Activated CD8-positive, alpha-beta memory T cell treated with anti-CD3 and anti-CD28 coated beads, Interleukin-2, amount 50 U/mL, for 48 hours (primary cell): ENCODE measurements at regions not wholly inside any gene's neighbourhood (a gene's known extent, or its start where the extent isn't known, plus 50 kb on each side); places are given as distances from the start of the nearest gene placed in this dataset.

Experiments
- DNase-seq: peaks from one replicate; pipeline ENCODE4 v3.0.0-alpha.2; 2020

DNA sequence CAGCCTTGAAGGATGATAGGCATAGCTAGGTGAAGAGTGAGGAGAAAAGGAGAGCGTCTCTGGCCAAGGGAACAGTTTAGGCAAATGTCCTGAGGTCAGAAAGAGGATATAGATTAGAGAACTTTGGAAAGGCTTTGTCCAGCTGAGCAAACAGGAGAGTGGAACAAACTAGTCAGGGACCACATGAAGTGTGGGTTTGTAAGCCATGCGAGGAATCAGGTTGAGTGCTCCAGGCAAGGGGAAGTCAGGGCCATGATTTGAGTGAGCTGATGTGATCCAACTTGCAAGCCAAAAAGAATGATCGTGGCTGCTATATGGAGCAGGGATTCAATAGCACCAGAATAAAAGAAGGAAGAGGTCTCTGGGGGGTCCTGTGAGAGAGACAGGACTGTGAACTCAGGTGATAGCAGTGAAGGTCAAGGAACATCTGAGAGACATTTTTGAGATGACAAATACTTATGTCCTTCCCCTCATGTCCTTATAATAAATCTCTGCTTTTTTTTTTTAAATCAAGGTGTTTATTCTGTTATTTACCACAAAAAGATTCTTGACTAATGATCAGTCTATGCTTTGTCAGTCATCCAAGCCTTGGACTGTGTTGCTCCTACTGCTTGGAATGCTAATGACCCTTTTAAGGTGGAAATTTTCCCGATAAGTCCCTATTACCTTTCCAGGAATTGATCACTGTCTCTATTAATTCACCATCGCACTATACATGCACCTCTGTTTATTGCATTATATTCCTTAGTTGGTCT, 472.6 kb downstream of the TXNL1 start:
- no peak for DNase-seq

DNA sequence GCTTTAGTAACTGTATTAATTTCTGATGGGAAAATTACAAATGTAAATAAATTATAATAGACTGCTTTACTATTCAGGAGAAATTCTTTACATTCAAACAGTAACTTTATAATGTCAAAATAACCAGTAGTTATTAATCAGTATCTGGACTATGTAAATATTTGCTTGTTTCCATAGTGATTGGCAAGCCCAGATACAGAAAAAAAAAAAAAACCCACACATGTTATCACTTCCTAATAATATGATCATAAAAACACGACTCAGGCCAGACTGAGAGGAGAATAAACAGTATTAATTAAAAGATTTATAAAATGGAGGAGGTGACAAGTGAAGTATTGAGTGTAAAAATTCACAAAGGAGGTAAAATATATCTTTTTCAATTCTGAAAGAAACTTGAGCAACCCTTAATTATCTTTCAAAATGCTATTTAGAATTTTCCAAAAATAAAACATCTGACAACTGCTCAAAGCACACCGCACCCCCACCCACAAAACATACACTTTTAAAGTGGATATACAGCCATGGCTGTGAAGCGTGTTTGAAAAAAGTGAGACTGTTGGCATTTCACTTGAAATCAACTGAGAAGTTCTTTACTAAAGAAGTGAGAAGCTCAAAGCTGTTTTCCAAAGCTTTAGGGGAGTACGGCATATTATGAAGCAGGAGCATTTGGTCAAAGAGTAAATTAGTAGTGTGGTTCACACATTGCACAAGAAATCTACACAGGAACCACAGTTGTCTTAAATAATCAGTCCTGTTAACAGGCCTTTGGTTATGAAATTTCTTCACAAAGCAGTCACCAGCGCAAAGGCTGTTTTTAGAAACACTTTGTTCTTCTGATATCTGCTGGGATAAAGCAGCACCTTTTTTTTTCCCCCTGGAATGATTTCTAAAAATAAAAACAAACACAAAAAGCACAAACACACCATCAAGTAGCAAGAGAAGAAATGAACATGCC, 475.8 kb downstream of the TXNL1 start:
- no peak for DNase-seq

DNA sequence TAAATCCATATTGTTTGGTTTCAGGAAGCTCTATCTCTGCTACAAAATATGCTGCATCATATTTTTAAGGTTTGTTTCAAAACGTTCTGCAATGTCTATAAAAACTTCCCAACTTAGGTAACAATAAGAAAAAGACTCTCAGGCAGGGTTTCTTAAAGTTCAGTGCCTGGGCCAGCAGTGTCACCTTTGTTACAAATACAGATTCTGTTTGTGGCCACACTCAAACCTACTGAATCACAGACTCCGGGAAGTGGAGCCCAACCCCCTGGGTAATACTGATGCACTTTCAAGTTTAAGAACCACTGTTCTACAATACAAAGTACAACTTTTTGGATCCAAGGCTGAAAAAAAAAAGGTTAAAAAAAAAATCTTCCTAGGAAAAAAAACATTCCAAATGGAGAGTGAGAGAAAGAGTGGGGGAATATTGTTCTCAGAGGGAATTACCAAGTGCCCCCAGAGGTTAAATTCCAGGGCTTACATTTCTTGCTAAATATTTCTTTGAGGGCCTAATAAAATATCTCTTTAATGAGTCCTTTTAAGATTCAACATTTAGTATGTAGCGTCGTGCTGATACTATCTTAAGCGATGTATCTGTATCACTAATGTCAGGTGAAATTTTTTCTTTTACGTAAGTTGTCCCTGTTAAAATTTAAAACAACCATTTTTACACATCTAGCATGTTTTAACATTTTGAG, 476.7 kb downstream of the TXNL1 start:
- DNase-seq, result no peak

DNA sequence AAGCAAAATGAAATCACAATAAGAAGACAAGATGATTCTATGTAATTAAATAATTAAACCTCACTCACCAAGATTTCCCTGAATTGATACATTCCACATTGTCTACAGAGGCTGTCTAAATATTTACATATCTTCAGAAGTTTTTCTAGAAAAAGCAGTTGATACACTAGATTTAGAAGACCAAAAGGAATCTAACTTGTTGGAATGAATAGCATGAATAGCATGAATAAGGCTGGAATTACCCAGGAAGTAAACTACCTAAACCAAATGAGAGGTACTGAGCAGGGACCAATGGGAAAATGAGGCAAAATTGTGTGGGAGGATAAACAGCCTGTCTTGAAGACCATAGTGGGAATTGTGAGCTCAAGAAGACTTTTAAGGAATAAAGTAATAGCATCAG, 479.7 kb downstream of the TXNL1 start:
- no peak for DNase-seq

DNA sequence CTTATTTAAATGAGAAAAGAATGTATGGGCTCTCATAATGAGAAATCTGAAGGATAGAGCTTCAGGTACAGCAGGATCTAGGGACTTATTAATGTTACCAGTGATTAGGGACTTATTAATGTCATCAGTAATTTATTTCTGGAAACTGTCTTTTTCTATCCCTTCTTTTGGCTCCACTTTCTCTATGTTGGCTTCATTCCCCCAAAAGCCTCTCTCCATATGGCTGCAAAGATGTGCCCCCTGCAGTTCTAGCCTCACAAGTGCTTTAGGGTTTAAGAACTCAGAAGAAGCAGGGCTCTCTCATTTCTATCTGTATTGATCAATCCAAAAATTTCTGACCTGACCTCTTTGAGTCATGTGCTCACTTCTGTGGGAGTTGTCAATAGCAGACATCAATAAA, 480.9 kb downstream of the TXNL1 start:
- DNase-seq, result no peak

DNA sequence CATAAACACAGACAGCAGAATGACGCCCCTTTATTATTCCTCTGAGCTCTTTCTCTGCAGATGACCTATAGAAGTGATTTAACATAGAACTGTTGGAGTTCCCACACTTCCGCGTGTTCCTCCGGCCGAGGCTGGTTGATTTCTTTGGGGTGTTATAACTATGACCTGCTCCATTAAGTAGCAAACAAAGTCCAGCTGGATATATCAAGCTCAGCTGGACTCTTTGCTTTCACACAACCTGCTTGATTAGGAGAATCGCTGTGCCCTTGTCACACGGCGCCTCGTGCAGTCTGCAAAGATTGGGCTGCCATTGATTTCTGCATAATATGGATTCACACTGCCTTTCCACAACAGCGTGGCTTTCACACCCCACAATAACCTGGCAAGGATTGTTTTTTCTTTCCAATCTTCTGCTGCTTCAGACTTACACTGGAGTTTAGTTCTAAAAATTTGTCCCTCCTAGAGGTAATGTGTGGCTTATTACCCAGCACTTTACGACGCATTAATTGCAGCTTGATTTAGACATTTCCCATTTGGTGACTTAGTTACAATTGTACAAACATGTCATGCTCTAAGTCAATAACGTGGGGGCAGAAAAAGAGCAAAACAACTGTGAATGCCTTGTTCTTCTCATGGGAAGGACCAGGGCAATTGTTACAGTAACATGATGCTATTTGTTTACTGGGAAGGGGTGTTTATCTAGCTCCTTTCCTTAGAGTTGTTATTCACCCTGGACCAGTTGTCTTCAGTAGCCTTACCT, 485.7 kb downstream of the TXNL1 start:
- DNase-seq, result no peak

DNA sequence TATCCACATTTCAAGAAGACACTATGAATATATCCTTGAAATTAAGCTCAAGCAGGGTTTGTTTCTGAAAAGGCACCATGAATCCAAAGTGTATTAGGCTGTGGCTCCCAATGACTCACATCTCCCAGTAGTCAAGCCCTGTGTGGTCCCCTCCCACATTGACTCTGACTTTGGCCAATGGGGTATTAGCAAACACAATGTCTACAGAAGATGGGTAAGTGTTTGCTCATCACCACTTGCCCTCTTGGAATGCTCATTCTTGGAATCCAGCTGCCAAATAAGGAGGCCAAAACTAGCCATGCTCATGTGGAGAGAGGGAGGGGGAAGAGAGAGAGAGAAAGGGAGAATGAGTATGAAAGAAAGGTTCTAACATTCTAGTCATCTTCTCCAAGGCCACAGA, 490.0 kb downstream of the TXNL1 start:
- DNase-seq, result no peak

DNA sequence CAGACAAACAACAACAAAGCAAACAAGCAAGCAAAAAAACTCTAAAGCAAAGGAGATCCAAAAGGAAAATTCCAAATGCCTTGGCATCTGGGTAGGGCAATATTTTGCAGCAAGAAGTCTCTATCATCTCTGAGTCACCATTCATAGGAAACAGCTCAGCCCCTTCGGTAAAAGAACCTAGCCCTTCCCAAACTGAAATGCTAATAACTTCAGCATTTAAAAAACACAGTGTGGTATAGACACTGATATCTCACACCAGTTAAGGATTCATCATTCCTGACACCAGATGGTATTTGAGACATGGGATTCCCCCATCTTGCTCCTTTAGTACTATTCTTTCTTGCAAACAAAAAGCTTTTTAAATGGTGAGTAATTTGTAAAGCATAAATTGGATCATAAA, 491.8 kb downstream of the TXNL1 start:
- DNase-seq, result no peak

DNA sequence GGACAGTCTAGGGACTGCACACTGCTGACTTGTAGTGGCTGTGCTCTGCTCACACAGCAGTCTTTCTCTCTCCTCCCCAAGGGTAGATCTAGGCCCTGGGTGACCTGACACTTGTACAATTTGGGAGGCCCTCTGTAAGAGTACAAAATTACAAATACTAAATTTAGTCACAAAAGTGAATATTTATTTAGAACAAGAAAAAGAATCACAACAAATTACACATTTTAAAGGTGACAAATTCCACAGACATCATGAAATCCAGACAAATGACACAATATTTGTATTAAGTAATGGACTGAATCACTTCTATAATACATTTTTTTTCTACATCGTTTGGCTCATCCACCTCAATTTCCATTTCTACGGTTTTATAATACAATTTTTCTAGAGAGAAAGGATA, 496.4 kb downstream of the TXNL1 start:
- DNase-seq, result no peak

DNA sequence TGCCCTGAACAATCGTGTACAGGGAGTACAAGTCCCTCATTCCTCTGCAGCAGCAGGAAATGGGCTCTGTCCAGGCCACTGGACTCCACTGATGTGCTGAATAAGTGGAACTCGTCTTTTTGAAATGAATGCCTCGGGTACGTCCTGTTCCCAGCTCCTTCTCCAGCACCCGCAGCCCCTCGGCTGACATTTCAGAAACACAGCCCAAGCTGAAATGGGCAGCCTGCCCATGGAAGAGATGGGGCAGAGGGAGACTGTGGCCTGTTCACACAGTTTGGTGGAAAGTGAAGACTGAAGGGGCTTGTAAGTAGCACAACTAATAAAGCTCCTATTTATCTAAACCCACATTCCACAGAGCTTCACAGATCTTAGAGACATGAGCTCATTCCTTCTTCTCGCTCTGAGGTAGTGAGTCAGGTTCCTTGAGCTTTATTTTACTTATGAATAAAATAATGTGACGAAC, 498.6 kb downstream of the TXNL1 start:
- no peak for DNase-seq

DNA sequence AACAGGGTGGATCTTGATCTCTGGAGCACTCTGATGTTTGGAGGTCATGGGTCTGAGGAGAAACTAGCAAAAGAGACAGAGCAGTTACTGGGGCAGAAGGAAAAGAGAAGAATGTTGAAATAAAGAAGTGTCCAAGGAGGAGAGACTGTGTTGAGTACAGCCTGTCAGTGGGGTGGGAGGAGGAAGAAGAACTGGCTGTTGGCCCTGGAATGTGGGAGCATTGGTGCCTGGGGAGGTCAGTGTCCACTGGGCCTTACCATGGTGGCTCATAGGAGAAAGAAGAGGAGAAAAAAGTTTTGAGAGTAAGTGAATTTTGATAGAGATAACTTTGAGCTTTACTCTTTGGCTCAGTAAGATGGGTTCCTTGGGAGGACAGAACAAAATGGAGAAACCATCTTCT, 499.0 kb downstream of the TXNL1 start:
- DNase-seq, result no peak

DNA sequence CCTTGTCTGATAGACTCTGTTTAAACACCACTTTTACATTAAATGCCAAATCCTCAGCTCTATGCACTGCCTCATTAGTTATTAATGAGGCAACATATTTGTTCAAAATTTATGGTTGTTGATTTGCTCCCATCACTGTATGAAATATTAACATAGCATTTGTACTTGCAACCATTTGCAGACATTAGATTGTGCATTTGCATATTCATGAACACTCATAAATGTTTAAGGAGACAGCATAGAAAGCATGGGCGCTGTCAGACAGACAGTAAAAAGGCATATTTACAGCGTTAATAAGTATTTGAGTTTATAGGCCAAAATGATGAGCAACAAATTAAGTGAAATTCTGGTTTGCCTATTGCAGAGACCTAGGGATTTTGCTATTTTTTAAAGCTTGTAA, 502.3 kb downstream of the TXNL1 start:
- DNase-seq, result no peak

DNA sequence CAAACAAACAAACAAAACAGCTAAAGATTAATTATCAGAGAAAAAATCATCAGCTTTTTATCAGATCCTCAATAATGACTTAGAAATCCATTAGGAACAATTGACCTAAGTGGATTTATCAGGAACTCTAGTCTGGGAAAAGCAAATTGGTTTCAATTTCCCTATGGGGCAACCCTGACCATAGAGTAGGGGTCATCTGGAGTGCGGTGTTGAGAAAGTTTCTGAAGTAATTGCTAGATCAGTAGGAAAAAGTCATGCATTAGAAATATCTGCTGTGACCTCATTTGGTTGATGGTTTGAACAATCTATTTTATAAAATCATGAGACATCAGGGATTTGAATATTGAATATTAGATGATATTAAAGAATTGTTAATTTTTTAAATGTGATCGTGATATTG, 507.9 kb downstream of the TXNL1 start:
- no peak for DNase-seq

DNA sequence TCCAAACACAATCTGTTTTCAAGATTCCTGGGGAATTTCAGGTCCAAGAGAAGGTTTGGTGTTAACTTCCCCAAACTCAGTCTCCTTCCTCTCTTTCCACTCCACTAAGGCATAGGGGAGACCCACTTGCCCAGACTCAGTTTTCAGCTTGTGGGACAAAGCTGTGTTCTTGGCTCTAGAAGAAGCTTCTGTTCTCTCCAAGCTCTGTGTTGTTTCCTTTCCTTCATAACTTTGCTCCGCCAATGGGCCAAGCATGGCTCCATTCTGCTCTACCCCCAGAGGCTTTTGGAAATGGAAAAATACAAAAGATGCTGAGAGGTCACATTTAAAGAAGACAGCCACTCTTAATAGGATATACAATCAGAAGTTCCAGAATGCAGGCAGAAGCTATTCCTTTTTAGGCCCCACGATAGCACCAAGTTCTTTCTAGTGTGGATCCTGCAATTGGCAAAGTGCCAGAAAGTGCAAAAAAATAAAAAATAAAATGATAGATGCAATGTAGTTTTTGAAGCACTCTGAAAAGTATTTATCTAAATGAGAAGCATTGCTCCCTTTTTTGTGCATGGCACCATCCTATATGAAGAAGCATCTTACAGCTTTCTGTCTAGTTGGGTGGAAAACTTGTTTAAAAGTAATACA, 510.1 kb downstream of the TXNL1 start:
- no peak for DNase-seq

DNA sequence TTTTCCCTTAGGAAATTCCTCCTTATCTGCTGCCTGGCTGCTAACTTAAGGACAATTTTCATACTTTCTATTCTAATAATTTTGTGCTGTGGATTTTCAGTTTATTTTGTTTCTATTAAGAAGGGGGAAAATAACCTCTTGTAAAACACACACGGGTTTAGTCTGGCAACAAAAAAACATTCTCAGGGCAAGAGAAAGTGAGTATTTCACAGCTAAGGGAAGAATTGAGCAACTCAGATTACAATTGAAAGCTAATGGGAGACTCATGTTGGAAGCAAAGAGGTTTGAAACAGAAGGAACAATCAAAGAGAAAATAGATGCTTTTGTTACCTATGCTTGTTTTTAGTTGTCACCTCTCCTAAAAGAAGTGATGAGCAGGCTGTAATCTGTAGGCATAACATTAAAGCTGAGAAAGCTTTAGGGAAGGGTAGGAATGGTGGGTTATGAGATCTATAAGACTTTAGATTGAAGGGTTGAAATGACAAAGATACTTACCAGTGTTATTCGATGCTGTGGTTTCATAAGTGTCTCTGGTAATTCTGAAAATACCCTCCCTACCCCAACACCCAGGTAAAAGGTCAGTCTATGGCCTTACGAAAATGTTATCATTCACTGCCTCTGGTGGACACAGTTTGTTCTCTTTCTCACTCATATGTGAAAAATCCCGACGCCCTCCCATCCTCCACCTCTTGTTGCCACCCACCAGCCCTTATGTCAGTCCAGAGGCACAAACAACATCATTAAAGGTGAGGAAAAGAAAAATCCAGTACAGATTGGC, 510.9 kb downstream of the TXNL1 start:
- no peak for DNase-seq

DNA sequence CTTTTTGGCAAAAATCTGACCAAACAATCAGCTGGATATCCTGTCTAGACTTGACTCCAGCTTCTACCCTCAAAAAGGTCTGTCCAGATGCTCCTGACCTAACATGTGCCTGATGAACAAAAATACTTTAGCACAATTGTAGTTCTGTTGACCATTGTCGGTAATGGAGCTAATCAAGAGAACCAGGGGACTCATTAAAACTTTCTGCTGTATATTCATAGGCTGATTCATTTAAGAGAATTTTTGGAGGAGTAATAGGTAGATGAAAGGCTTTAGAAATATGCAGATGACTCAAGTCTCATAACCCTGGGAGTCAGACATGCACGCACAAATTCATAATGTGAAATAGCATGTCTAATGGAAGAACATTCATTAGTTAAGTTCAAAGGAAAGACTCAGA, 514.2 kb downstream of the TXNL1 start:
- no peak for DNase-seq

DNA sequence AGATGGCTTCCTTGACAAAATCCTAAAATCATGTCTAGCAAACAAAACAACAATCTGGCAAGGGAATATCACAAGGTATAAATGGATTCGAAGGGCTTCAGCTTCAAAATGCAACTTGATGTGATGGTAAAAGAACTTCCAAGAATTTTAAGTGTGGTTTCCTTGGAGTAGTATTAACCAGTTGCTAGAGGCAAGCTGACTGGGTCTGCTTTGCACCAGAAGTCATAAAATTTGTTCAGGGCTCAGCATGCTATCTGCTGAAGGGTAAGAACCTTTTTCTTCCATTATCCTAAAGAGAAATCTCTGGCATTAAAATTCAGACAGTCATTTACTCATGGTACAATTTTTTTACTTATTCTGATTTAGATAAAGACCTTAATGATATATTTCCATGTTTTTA, 516.7 kb downstream of the TXNL1 start:
- DNase-seq, result no peak

DNA sequence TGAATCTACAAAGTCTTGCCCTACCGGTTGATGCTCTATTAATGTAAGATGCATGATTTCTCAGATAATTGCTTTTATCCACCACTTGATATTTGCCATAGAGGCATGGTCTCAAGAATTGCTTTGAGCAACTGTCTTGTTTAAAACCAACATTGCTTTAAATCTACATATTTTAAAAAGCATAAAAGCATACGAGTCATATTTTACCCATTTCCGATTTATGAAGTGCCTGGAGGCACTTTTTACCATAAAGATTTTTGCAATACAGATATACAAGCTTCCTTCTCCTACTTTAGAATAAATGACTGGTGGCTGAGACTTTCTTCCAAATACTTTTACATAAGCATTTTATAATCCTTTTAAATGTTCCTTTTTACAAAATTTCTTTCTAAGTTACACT, 517.6 kb downstream of the TXNL1 start:
- DNase-seq, result no peak

DNA sequence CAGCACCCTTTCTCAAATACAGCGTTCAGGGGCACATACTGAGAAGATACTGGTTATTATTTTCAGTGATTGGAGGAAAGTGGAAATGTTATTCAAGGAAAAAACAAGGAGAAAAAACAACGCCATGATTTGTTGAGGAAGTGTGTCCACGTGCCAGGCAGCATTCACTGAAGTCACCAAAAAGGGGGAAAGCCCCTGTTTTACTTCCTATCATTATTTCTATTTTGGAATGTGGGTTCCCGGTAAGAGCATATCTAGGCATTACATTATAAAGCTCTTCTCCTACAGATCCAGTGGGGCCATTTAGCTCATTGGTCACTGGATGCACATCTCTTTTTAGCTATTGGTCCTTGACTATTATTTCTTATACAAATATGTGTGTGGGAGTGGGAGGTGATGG, 518.7 kb downstream of the TXNL1 start:
- DNase-seq, result no peak

DNA sequence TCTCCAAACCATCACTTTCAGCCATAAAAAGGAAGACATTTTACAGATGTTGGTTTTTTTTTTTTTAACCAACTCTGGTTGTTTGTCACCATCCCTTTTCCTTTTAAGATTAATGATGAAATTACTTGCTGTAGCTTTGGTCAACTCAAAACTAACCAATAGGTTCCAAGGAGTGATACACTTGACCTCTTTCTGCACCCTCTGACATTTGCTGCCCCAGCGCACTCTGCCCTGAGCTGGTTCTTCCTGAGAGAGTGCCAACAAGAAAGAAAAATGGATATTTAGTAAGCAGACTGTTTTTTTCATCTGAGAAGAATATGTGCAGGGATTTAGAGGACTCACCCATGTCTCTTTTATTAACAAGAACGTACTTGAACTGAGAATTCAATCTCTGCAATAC, 520.0 kb downstream of the TXNL1 start:
- no peak for DNase-seq
